ENCODE measurements at regions not wholly inside any gene's neighbourhood (a gene's known extent, or its start where the extent isn't known, plus 50 kb on each side); places are given as distances from the start of the nearest gene placed in this dataset.

- TF ChIP-seq EZH2 (IDR thresholded peaks at IDR 0.05; ENCODE audit: low read length) (no peak), CTCF (optimal IDR thresholded peaks at IDR 0.05 in 1 of 3, IDR thresholded peaks at IDR 0.05 in 1 of 3, conservative IDR thresholded peaks at IDR 0.05 in 1 of 3; ENCODE audit: extremely low read depth in 1 of 3, insufficient read depth in 2 of 3, low read length in 3 of 3) (no peak)
These were observed 198.7 kb upstream of the CEP162 start for GRCh38 chr6:84425971-84426705.

Data from keratinocyte (primary cell).